MM.1S (cell line): ENCODE measurements at regions not wholly inside any gene's neighbourhood (a gene's known extent, or its start where the extent isn't known, plus 50 kb on each side); places are given as distances from the start of the nearest gene placed in this dataset.

Experiments used
- DNase-seq: peaks from one replicate; pipeline ENCODE4 v3.0.0-alpha.2; 2015
- H2AFZ ChIP-seq: fragments of 300-600 bp; sonication (generic); 2 replicates; pipeline ENCODE4 v1.6.0; 2016; ENCODE audit warnings: antibody characterized with exemption, low read length
- H3F3A ChIP-seq: fragments of 300-600 bp; sonication (generic); 2 replicates; pipeline ENCODE4 v1.6.1; 2016; ENCODE audit warnings: mild to moderate bottlenecking, antibody characterized with exemption, low read length, moderate library complexity, mixed read lengths; ENCODE audit not compliant: insufficient read depth
- H3K27ac ChIP-seq: fragments of 300-600 bp; sonication (generic); 2 replicates; pipeline ENCODE4 v1.5.1; 2016; ENCODE audit warnings: mild to moderate bottlenecking, low read length
- H3K27me3 ChIP-seq: fragments of 300-600 bp; sonication (generic); replicated peaks from 2 replicates; pipeline ENCODE4 v1.6.0; 2016; ENCODE audit warnings: low read length; ENCODE audit not compliant: insufficient read depth
- H3K36me3 ChIP-seq: fragments of 300-600 bp; sonication (generic); replicated peaks from 2 replicates; pipeline ENCODE4 v1.6.1; 2016; ENCODE audit warnings: mild to moderate bottlenecking, low read length, mixed read lengths; ENCODE audit not compliant: insufficient read depth
- H3K4me1 ChIP-seq: fragments of 300-600 bp; sonication (generic); 2 replicates; pipeline ENCODE4 v1.6.1; 2016; ENCODE audit warnings: low read length, mixed read lengths
- H3K4me2 ChIP-seq: fragments of 300-600 bp; sonication (generic); 2 replicates; pipeline ENCODE4 v1.6.0; 2016; ENCODE audit warnings: low read depth, low read length
- H3K4me3 ChIP-seq: fragments of 300-600 bp; sonication (generic); 2 replicates; pipeline ENCODE4 v1.5.1; 2016; ENCODE audit warnings: low read length, mixed read lengths
- H3K79me2 ChIP-seq: fragments of 300-600 bp; sonication (generic); 2 replicates; pipeline ENCODE4 v1.6.1; 2016; ENCODE audit warnings: mixed run types, low read length, mixed read lengths
- H3K9ac ChIP-seq: fragments of 300-600 bp; sonication (generic); 2 replicates; pipeline ENCODE4 v1.6.1; 2016; ENCODE audit warnings: low read length, mixed read lengths
- H3K9me2 ChIP-seq: fragments of 300-600 bp; sonication (generic); replicated peaks from 2 replicates; pipeline ENCODE4 v1.6.1; 2016; ENCODE audit warnings: mild to moderate bottlenecking, low read length, mixed read lengths; ENCODE audit not compliant: insufficient read depth
- H3K9me3 ChIP-seq: fragments of 300-600 bp; sonication (generic); replicated peaks from 2 replicates; pipeline ENCODE4 v1.6.1; 2016; ENCODE audit warnings: mild to moderate bottlenecking, low read length, mixed read lengths; ENCODE audit not compliant: insufficient read depth
- H4K20me1 ChIP-seq: fragments of 300-600 bp; sonication (generic); 2 replicates; pipeline ENCODE4 v1.6.1; 2016; ENCODE audit warnings: mild to moderate bottlenecking, low read length, moderate library complexity, mixed read lengths; ENCODE audit not compliant: insufficient read depth
- EZH2 ChIP-seq: fragments of 300-600 bp; sonication (generic); optimal IDR thresholded peaks from 2 replicates; pipeline ENCODE3; 2017; ENCODE audit warnings: low read depth, mild to moderate bottlenecking, antibody characterized with exemption, low read length, mixed read lengths
- EZH2phosphoT487 ChIP-seq: fragments of 300-600 bp; sonication (generic); IDR thresholded peaks from 2 replicates; pipeline ENCODE4 v1.6.1; 2018; ENCODE audit warnings: antibody characterized with exemption, low read length
- TF ChIP-seq, protein P1 (sequence below): fragments of 300-600 bp; sonication (generic); IDR thresholded peaks from 2 replicates; pipeline ENCODE4 v1.5.1; 2016; ENCODE audit warnings: antibody characterized with exemption, low read length, mixed read lengths

DNA sequence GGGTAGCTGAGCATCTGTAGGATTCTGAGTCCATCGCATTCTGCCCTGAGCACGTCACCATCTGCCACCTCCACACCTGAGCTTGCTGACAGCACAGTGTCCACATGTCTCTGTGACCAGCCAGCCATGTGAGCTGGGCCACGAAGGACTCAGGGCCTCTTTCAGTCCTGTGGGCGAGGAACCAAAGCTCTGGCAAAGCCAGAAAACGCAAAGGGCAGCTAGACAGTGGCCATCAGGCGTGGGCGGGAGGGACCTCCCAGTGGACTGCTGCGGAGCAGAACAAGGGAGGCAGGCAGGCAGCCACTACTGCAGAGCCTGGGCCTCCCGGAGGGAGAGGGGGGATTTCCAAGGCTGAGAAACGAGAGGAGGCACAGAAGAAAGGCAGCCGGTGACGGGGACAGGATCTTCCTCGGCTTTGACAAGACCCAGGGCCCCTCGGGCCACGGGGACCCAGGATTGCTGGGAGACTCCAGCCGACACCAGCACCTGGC is 274.6 kb upstream of the SALL3 start:
- Histone ChIP-seq H3K4me1 (no peaks in the 10 kb centered on the region), H3K9ac (no peak overlapping the region), H3K27ac (no peak overlapping the region), H3K9me3 (no peaks in the 10 kb centered on the region), H3K4me2 (no peak overlapping the region), H4K20me1 (no peaks in the 10 kb centered on the region), H3F3A (no peaks in the 10 kb centered on the region), H3K27me3 (no peaks in the 10 kb centered on the region), H2AFZ (no peak overlapping the region), H3K4me3 (no peak overlapping the region), H3K9me2 (no peaks in the 10 kb centered on the region), H3K79me2 (no peaks in the 10 kb centered on the region), H3K36me3 (no peaks in the 10 kb centered on the region)
- DNase-seq, result no peak
- no peak for TF ChIP-seq EZH2
- TF ChIP-seq EZH2phosphoT487, result no peak
- TF ChIP-seq, protein P1, sequence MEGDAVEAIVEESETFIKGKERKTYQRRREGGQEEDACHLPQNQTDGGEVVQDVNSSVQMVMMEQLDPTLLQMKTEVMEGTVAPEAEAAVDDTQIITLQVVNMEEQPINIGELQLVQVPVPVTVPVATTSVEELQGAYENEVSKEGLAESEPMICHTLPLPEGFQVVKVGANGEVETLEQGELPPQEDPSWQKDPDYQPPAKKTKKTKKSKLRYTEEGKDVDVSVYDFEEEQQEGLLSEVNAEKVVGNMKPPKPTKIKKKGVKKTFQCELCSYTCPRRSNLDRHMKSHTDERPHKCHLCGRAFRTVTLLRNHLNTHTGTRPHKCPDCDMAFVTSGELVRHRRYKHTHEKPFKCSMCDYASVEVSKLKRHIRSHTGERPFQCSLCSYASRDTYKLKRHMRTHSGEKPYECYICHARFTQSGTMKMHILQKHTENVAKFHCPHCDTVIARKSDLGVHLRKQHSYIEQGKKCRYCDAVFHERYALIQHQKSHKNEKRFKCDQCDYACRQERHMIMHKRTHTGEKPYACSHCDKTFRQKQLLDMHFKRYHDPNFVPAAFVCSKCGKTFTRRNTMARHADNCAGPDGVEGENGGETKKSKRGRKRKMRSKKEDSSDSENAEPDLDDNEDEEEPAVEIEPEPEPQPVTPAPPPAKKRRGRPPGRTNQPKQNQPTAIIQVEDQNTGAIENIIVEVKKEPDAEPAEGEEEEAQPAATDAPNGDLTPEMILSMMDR, result no peak

GRCh38 chr18:78709261-78709809 is 270.3 kb upstream of the SALL3 start:
- Histone ChIP-seq H3K4me1 (no peaks in the 10 kb centered on the region), H4K20me1 (no peaks in the 10 kb centered on the region), H2AFZ (no peak overlapping the region), H3K9me2 (no peaks in the 10 kb centered on the region), H3K4me2 (no peak overlapping the region), H3K27ac (no peak overlapping the region), H3F3A (no peaks in the 10 kb centered on the region), H3K9ac (no peak overlapping the region), H3K27me3 (no peaks in the 10 kb centered on the region), H3K79me2 (no peaks in the 10 kb centered on the region), H3K36me3 (no peaks in the 10 kb centered on the region), H3K4me3 (no peak overlapping the region), H3K9me3 (no peaks in the 10 kb centered on the region)
- TF ChIP-seq, protein P1, result no peak
- no peak for TF ChIP-seq EZH2
- TF ChIP-seq EZH2phosphoT487, result no peak
- no peak for DNase-seq

GRCh38 chr18:78711316-78711715 is 268.3 kb upstream of the SALL3 start:
- H3K27me3 ChIP-seq, result no peaks in the 10 kb centered on the region
- no peaks in the 10 kb centered on the region for H3K9me3 ChIP-seq
- no peak overlapping the region for H3K9ac ChIP-seq
- no peak overlapping the region for H3K27ac ChIP-seq
- H2AFZ ChIP-seq, result no peak overlapping the region
- H4K20me1 ChIP-seq, result no peaks in the 10 kb centered on the region
- H3K36me3 ChIP-seq, result no peaks in the 10 kb centered on the region
- no peak overlapping the region for H3K4me3 ChIP-seq
- TF ChIP-seq, protein P1, result no peak
- no peak for TF ChIP-seq EZH2phosphoT487
- no peak for TF ChIP-seq EZH2
- no peaks in the 10 kb centered on the region for H3K9me2 ChIP-seq
- DNase-seq, result no peak
- H3K4me2 ChIP-seq, result no peak overlapping the region
- no peaks in the 10 kb centered on the region for H3K4me1 ChIP-seq
- no peaks in the 10 kb centered on the region for H3K79me2 ChIP-seq
- no peaks in the 10 kb centered on the region for H3F3A ChIP-seq
